ENCODE measurements at regions not wholly inside any gene's neighbourhood (a gene's known extent, or its start where the extent isn't known, plus 50 kb on each side); places are given as distances from the start of the nearest gene placed in this dataset.

DNA sequence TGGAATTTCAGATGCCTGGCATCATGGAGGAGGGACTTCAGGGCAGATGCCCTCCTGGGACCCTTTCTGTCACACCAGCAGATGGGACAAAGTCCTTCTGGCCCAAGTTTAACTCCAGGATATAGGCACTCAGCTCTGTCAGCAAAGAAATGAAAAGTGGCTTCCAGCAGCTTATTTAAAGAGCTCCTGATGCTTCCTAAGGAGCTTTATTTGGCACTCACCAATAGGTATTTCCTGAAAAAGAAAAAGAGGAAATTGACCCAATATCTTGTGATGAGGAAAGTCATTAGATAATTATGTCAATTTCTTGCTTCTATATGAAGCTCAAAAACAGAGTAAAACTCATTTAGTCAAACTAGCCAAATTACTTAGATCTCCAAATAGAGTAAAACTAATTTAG lies 224.6 kb downstream of the RAP2A start:
- ChIA-PET CTCF (no interaction called here), POLR2A (no interaction called here)
- H3K9ac ChIP-seq (ENCODE audit: low read length) = no peak overlapping the region
- peaks cover 0 to under 1% (median 0%) of the 10 kb centered on the region in 3 donors for H3K9me3 ChIP-seq (ENCODE audit: control extremely low read depth in 1 of 3, control insufficient read depth in 2 of 3, insufficient read depth in 1 of 3, low read length in 2 of 3)
- Mint-ChIP-seq H3K9me3 (ENCODE audit: insufficient read depth) (no peaks in the 10 kb centered on the region), H3K27me3 (peaks cover 22% of the 10 kb centered on the region), H3K27ac (no peak overlapping the region), H3K4me3 (no peak overlapping the region), H3K4me1 (no peaks in the 10 kb centered on the region)
- no peaks in the 10 kb centered on the region for H3K4me1 ChIP-seq (ENCODE audit: control insufficient read depth in 2 of 2, insufficient read depth in 2 of 2, low read length in 2 of 2)
- no peaks in the 10 kb centered on the region for H4K20me1 ChIP-seq (ENCODE audit: control insufficient read depth, insufficient read depth, low read length, poor library complexity, severe bottlenecking)
- H3K79me2 ChIP-seq (ENCODE audit: control insufficient read depth, insufficient read depth, low read length) = no peaks in the 10 kb centered on the region
- no peak overlapping the region for H2AFZ ChIP-seq (ENCODE audit: insufficient read depth, low read depth, low read length, poor library complexity, severe bottlenecking)
- no peaks in the 10 kb centered on the region for H3K36me3 ChIP-seq (replicated peaks in 1 of 2; ENCODE audit: control extremely low read depth in 1 of 2, control insufficient read depth in 1 of 2, extremely low read depth in 1 of 2, insufficient read depth in 2 of 2, low read length in 1 of 2)
- TF ChIP-seq, protein P1, sequence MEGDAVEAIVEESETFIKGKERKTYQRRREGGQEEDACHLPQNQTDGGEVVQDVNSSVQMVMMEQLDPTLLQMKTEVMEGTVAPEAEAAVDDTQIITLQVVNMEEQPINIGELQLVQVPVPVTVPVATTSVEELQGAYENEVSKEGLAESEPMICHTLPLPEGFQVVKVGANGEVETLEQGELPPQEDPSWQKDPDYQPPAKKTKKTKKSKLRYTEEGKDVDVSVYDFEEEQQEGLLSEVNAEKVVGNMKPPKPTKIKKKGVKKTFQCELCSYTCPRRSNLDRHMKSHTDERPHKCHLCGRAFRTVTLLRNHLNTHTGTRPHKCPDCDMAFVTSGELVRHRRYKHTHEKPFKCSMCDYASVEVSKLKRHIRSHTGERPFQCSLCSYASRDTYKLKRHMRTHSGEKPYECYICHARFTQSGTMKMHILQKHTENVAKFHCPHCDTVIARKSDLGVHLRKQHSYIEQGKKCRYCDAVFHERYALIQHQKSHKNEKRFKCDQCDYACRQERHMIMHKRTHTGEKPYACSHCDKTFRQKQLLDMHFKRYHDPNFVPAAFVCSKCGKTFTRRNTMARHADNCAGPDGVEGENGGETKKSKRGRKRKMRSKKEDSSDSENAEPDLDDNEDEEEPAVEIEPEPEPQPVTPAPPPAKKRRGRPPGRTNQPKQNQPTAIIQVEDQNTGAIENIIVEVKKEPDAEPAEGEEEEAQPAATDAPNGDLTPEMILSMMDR (IDR thresholded peaks at IDR 0.05) = no peak
- no peak for TF ChIP-seq EZH2 (IDR thresholded peaks at IDR 0.05; ENCODE audit: borderline replicate concordance, insufficient read depth, low read depth, low read length, poor library complexity, severe bottlenecking)
- H3K4me2 ChIP-seq (replicated peaks; ENCODE audit: low read depth, low read length, poor library complexity, severe bottlenecking) = no peak overlapping the region
- ATAC-seq (ENCODE audit: low read depth) (no peak), DNase-seq (no peak)
- intact Hi-C loops (cut with micrococcal nuclease) = no loop called here
- H3K27ac ChIP-seq (ENCODE audit: low read length in 2 of 2) = no peak overlapping the region
- H3K4me3 ChIP-seq (ENCODE audit: control extremely low read depth in 1 of 5, extremely low read depth in 1 of 5, insufficient read depth in 1 of 5, low read depth in 2 of 5, low read length in 4 of 5) = no peak overlapping the region
- H3K27me3 ChIP-seq (replicated peaks in 1 of 4; ENCODE audit: control extremely low read depth in 1 of 4, control insufficient read depth in 3 of 4, insufficient read depth in 4 of 4, low read length in 3 of 4) = no peaks in the 10 kb centered on the region

DNA sequence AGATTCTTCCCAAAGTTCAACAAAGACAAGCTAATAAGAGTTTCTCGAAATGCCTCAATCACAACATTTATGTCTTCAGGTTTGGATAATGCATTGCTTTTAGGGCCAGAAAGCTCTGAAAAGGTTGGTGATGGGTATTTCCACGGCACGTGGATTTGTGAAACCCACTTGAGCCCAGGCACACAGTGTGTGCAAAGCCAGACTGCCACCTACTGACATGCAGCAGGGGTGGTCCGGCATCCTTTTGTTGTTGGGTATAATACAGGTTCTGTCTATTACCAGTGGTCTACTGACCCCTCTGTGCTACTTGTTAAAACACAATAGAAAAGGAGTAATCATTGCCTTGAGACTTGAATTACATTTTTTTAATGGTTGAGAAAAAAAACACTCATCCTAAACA lies 225.6 kb downstream of the RAP2A start:
- Histone ChIP-seq H4K20me1 (ENCODE audit: control insufficient read depth, insufficient read depth, low read length, poor library complexity, severe bottlenecking) (no peaks in the 10 kb centered on the region), H3K9ac (ENCODE audit: low read length) (no peak overlapping the region), H3K4me1 (ENCODE audit: control insufficient read depth in 2 of 2, insufficient read depth in 2 of 2, low read length in 2 of 2) (no peaks in the 10 kb centered on the region), H3K36me3 (replicated peaks in 1 of 2; ENCODE audit: control extremely low read depth in 1 of 2, control insufficient read depth in 1 of 2, extremely low read depth in 1 of 2, insufficient read depth in 2 of 2, low read length in 1 of 2) (no peaks in the 10 kb centered on the region), H3K27me3 (replicated peaks in 1 of 4; ENCODE audit: control extremely low read depth in 1 of 4, control insufficient read depth in 3 of 4, insufficient read depth in 4 of 4, low read length in 3 of 4) (no peaks in the 10 kb centered on the region), H3K4me2 (replicated peaks; ENCODE audit: low read depth, low read length, poor library complexity, severe bottlenecking) (no peak overlapping the region), H2AFZ (ENCODE audit: insufficient read depth, low read depth, low read length, poor library complexity, severe bottlenecking) (no peak overlapping the region), H3K4me3 (ENCODE audit: control extremely low read depth in 1 of 5, extremely low read depth in 1 of 5, insufficient read depth in 1 of 5, low read depth in 2 of 5, low read length in 4 of 5) (no peak overlapping the region), H3K9me3 (ENCODE audit: control extremely low read depth in 1 of 3, control insufficient read depth in 2 of 3, insufficient read depth in 1 of 3, low read length in 2 of 3) (no peaks in the 10 kb centered on the region), H3K27ac (ENCODE audit: low read length in 2 of 2) (no peak overlapping the region), H3K79me2 (ENCODE audit: control insufficient read depth, insufficient read depth, low read length) (no peaks in the 10 kb centered on the region)
- no peak for ATAC-seq (ENCODE audit: low read depth)
- CTCF ChIA-PET = interaction anchor here (0.7 kb wide), 1 partner anchor 550 kb away, joined by 3 read pairs; no protein-coding TSS in a partner anchor
- DNase-seq = no peak
- Mint-ChIP-seq H3K4me1 (no peaks in the 10 kb centered on the region), H3K27ac (no peak overlapping the region), H3K27me3 (peaks cover 25% of the 10 kb centered on the region), H3K4me3 (no peak overlapping the region), H3K9me3 (ENCODE audit: insufficient read depth) (no peaks in the 10 kb centered on the region)
- POLR2A ChIA-PET = no interaction called here
- TF ChIP-seq, protein P1 (IDR thresholded peaks at IDR 0.05) = no peak
- TF ChIP-seq EZH2 (IDR thresholded peaks at IDR 0.05; ENCODE audit: borderline replicate concordance, insufficient read depth, low read depth, low read length, poor library complexity, severe bottlenecking) = no peak
- WGBS (ENCODE audit: insufficient coverage) = no CpG with 5 or more reads among the region's 4 CpGs
- intact Hi-C loops (cut with micrococcal nuclease) = no loop called here

Measured in B cell (primary cell).